Ramos (cell line): ENCODE measurements at regions not wholly inside any gene's neighbourhood (a gene's known extent, or its start where the extent isn't known, plus 50 kb on each side); places are given as distances from the start of the nearest gene placed in this dataset.
"Not testable (repeated sequence)": the region's sequence is repeated elsewhere in the genome, so short reads cannot be mapped to it uniquely, and the experiment has no call there.

Source experiments
- in situ Hi-C: fragments of 300-500 bp; cut with MboI; formaldehyde crosslinking; loops from one replicate; pipeline ENCODE4 v1.14.3; 2022; ENCODE audit warnings: low sequenced_read_pairs; ENCODE audit not compliant: unreplicated experiment

DNA sequence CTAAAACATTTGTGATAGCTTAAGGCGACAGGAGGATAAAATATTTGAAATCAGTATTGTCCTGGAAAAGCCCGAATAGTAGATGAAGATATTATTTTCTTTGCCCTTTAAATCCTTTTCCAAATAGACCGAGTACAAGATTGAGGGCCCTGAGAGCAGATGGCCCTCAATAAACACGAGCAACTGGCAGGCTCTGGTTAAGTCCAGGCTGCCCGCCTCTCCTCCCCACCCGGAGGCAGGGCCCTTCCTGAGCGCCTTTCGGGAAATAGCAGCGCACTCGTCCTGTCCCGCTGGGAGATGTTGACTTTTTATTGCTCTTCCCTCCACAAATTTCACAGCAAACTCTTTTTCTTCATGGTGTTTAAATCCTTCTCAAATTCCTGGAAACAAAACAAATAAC lies 50.8 kb upstream of the MAX start:
- in situ Hi-C loops = no loop called here

DNA sequence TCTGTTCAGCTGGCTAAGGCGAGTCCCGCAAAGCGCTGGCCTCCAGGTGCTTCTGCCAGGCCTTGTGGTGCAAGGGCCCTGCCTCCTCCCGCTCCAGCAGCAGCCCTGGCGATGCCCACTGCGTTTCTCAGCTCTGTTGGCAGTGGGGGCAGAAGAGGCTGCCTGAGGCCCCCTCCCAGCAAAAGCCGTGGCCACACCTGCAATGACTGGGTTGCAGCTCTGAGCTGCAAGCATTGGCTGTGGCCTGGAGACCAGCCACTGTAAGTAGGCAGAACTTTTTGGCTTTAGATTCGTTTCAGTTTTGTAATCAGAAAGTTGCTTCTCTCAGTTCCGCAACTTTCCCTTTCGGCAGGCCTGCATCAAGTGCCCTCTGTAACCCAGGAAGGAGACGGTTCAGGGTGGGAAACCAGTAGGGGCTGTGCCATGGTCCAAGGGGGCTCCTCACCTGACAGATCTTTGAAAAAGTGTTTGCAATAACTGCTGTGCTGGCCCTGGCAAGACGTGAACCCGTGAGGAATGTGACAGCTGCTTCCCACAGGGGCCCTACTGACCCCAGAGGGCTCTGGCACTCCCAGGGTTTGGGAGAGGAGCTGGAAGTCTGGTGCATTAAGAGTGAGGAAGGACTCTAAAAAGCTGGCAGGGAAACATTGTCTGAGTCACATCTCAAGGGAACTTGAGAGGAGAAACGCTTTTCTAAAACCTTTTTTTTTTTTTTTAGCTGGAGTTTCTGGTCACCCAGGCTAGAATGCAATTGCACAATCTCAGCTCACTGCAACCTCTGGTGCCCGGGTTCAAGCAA lies 54.5 kb upstream of the MAX start:
- in situ Hi-C loops = no loop called here

DNA sequence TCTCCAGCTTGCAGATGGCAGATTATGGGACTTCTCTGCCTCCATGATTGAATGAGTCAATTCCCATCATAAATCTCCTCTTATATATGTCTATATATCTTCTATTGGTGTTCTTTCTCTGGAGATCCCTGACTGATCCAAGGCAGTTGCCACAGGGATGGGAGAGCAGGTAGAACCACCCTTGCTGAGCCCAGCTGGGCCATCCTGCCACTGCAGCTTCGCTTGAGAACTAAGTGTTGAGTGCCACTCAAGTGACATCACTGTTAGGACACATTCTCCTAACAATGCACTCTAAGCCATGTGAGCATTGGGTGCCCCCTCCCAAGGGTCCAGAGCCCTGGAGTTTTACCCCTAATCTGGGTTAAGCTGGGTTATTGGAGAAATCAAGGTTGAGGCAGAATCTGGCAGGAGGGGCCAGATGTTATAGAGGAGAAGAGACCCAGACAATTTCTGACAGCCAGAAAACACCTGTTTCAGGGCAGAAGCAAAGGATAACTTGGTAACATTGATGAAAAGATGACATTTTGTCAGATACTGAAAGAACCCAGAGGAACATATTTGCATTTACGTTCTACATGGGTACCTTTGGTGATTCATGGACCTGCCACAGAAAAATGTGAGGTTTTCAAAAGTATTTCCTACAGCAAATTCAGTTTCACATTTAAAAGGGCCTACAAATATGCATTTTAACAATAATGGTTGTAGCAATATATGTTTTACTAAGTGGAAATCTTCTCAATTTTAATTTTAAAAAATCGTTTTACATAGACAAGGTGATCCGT lies 57.2 kb upstream of the MAX start:
- in situ Hi-C loops = loop anchor here (5.0 to 10.0 kb wide), 3 partner anchors 255 to 915 kb away; partner anchors contain the start of gene FUT8

DNA sequence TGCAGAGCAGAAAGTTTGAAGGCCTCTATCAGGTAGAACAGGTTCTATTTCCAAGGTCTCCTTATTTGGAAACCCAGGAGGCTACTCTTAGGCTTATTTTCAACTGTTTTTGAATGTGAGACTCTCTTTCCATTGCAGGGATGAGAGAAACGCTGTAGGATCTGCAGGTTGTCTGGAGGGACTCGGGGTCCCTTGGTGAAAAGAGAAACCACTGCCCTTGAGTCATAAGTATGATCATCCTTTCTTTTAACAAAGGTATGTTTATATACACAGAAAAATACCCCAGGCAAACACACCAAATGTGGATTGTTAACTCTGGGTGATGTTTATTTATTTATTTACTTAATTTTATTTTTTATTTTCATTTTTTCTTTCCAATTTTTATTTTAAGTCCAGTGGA lies 57.8 kb upstream of the MAX start:
- in situ Hi-C loops = loop anchor here (5.0 to 10.0 kb wide), 3 partner anchors 255 to 915 kb away; partner anchors contain the start of gene FUT8

DNA sequence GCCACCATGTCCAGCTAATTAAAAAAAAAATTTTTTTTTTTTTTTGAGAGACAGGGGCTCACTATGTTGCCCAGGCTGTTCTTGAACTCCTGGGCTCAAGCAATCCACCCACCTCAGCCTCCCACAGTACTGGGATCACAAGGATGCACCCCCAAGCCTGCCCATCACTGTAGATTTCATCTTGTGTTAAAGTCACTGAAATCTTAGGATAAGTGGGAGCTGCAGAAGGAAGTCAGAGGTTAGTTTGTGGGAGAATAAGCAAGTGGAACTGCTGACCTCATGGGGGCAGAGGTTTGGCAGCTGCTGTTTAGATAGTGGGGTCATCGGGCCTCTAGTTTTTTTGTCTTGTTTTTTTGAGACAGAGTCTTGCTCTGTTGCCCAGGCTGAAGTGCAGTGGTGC lies 59.7 kb upstream of the MAX start:
- in situ Hi-C loops = loop anchor here (5.0 to 10.0 kb wide), 3 partner anchors 253 to 913 kb away; partner anchors contain the start of gene FUT8

DNA sequence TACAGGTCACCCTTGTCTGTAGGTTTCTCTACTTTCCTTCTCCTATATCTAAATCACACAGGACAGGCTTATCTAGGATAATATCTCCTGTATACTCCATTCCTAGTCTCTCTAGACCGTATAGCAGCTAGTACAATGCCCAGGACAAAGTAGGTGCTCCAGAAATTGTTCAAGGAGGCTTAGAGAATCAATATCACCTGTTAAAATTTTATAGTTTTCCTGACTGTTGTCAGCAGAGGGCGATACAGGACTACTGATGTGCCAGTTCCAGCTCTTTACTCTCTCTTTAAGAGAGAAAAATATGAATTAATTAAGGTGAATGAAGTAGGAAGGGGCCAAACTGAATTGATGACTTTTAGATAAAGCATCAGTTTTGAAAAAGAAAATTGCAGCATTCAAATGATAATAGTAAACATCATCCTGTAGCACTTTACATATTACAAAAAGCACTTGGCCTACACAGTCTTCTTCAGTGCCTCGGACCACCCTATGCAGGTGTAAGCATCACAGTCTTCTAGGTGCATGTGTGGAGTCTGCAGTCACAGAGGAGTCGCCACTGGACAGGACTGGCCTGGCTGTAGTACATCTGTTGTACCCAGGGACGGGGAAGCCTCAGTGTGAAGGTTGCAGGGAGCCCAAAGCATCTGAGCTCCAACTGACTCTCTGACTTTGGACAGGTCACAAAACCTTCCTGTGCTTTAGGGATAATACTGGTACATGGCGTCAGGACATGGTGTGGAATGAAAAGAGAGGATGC lies 61.9 kb upstream of the MAX start:
- in situ Hi-C loops = loop anchor here (5.0 to 10.0 kb wide), 3 partner anchors 251 to 911 kb away; partner anchors contain the start of gene FUT8

DNA sequence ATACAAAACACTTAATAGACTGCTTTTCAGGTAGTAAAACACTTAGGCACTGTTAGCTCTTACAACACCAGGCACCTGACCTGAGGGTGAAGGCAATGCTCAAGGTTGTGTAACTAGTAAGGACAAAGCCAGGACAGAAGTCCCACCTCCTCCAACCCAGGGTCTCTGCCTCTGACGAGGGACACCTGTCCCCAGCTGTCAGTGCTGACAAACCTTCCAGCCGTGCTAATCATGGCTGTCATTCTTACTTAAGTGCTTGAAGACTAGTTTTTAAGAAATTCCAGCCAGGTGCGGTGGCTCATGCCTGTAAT lies 62.5 kb upstream of the MAX start:
- in situ Hi-C loops = loop anchor here (5.0 to 10.0 kb wide), 4 partner anchors 250 to 910 kb away; partner anchors contain the start of gene FUT8

DNA sequence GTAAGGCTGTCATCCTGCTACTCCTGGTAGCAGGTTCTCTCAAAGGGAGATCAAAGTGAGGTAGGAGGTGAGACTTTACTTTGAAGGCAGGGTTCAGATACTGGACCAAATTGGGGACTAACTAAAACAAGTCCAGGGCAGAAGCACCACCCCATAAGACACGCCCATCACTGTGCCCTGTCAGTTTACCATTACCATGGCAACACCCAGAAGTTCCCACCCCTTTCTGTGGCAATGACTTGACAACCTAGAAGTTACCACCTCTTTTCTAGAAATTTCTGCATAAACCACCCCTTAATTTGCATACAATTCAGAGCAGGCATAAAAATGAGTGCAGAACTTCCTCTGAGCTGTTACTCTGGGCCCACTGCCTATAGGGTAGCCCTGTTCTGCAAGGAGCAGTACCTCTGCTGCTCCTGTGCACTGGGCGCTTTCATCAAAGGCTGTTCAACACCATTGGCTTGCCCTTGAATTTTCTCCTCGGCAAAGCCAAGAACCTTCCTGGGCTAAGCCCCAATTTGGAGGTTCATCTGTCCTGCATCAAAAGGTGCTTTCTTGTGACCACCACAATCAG lies 64.8 kb upstream of the MAX start:
- in situ Hi-C loops = loop anchor here (5.0 to 10.0 kb wide), 3 partner anchors 248 to 908 kb away; partner anchors contain the start of gene FUT8

DNA sequence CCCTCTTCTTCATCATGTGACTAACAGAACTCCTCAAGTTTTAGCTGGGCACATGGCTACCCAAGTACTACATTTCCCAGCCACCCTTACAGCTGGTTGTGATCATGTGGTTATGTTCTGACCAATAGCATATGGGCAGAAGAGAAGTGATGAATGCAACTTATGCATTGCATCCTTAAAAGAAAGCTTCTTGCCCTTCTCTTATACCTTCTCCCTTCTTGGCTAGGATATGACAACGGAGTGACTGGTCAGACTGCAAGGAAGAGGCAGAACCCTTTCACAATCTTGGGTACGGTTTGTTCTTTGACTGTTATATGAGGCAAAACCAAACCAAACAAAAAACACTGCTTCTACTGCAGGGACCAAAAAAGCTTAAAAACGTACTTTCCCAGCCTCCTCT lies 66.5 kb upstream of the MAX start:
- in situ Hi-C loops = loop anchor here (5.0 to 10.0 kb wide), 3 partner anchors 246 to 906 kb away; partner anchors contain the start of gene FUT8

DNA sequence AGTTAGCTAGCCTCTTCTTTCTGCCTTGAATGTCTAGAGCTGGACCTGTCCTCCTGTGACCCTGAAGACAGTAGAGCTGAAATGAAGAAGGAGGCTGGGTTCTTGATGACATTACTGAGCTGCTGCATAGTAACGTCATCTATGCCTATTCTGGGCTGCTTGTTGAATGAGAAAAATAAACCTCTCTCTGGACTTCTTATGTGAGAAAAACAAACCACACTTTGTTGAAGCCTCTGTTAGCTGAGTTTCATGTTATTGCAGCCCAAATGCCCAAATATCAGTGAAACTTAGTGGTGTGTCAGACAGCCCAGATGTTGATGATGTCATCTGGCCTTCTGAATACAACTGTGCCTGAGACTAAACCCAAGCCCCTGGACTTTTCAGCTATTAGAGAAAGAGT lies 67.0 kb upstream of the MAX start:
- in situ Hi-C loops = loop anchor here (5.0 to 10.0 kb wide), 3 partner anchors 245 to 905 kb away; partner anchors contain the start of gene FUT8

DNA sequence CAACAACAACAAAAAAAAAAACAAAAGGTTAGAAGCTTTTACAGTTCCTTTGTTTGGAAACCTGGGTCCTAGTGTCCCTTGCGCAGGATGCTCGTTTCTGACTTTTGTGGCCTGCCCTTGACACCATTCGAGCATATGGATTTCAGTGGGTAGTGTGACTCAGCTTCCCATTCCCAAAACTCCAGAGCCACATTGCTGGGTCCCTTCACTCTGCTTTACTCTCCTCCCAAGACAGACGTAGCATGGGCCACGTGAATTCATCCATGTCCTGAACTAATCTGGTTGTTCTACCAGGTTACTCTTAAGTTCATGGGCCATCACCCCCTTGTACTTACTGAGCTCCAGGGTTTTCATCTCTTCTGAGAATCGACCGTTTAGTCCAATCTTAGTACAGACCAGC lies 68.0 kb upstream of the MAX start:
- in situ Hi-C loops = no loop called here

DNA sequence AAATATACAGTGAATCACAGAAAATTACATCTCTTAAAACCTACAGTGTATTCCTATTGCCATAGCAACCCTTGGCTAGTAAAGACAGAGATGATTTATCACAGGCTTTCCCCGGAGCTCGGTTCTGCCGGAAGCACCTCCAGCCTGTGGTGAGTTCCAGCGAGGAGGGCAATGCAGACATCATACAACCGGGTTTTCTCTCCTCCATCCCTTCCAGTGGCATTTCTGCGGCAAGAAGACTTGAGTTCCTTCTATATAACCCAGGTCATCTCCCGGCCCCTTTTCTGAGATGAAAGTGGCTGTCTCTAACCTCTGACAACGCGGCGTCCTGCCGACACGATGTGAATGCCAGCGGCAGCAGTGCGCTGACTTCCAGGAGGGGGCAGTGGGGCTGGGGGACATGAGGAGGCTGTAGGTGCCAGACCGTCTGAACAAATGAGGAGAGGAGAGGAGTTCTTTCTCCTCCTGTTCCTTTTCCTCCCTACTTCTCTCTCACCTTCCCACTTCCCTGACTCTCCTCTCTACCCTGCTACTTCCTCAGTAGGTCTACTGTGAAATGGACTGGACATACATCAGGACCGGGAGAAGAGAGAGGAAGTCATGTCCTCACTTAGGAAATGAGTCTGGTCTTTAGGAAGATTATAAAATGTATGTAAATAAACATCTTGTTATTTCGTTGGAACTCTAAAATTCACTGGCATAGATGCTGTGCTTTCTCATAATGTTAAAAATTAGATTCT lies 68.6 kb upstream of the MAX start:
- in situ Hi-C loops = no loop called here

DNA sequence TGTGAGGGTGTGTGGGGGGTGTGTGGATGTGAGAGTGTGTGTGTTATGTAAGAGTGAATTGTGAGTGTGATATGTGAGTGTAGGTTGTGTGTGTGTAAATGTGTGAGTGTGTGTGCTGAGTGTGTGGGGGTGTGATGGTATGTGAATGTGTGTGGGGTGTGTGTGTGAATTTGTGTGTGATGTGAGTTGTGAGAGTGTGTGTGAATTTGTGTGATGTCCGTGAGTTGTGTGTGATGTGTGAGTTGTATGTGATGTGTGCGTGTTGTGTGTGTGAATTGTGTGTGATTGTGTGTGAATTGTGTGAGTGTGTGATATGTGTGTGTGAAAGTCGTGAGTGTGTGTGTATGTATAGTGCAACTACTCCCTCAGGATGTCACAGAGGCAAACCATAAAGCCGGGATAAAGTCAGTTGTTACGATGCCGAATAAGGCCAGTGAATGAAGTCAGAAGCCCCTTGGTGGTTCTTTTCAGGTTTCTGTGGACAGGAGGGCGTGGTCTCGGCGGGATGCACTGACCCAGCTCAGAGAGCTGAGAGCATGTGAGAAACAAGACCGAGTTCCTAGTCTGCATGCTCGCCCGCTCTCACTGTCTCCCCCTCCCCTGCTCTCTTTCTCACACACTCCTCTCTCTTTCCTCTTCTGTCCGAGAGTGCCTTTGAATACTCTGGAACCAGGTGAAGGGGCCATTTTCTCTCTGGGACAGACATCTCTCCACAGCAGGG lies 71.8 kb upstream of the MAX start:
- in situ Hi-C loops = no loop called here

DNA sequence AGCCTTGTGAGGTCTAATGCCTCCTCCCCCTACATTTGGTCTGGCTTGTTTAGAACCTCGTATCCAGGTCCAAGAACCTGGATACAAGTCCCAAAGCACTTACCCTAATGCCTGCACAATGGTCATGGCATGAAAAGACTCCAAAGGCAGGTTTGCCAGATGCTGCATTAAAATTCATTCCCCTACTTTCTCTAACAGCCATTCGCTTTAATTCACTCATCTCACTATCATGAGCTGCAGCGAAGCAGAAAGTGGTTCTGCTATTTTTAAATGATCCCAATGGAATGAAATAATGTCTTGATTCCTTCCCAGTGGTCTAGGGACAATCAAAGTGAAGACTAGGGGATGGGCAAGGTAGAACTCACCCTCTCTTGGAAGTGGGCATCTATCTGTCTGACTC lies 72.5 kb upstream of the MAX start:
- in situ Hi-C loops = no loop called here

DNA sequence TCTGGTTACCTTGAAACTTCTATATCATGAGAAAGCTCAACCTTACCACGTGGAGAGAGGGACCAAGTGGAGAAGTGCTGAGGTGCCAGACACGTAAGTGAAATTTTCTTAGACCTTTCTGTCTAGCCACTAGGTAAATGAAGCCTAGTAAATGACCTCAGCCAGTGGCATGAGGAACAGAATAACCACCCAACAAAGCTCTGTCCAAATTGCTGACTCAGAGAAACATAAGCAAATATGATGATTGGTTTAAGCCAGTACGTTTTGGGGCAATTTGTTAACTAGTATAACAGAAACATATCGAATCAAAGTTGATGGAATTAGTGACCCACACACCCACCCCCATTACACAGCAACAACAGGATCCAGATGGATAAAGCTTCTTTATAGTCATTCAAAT lies 75.2 kb upstream of the MAX start:
- in situ Hi-C loops = no loop called here

DNA sequence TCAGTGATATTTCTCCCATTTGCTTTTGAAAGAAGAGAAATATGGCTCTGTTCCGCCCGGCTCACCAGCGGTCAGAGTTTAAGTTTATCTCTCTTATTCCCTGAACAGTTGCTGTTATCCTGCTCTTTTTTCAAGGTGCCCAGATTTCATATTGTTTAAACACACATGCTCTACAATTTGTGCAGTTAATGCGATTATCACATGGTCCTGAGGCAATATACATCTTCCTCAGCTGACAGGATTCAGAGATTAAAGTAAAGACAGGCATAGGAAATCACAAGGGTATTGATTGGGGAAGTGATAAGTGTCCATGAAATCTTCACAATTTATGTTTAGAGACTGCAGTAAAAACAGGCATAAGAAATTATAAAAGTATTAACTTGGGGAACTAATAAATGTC lies 76.9 kb upstream of the MAX start:
- in situ Hi-C loops = not testable (repeated sequence)

DNA sequence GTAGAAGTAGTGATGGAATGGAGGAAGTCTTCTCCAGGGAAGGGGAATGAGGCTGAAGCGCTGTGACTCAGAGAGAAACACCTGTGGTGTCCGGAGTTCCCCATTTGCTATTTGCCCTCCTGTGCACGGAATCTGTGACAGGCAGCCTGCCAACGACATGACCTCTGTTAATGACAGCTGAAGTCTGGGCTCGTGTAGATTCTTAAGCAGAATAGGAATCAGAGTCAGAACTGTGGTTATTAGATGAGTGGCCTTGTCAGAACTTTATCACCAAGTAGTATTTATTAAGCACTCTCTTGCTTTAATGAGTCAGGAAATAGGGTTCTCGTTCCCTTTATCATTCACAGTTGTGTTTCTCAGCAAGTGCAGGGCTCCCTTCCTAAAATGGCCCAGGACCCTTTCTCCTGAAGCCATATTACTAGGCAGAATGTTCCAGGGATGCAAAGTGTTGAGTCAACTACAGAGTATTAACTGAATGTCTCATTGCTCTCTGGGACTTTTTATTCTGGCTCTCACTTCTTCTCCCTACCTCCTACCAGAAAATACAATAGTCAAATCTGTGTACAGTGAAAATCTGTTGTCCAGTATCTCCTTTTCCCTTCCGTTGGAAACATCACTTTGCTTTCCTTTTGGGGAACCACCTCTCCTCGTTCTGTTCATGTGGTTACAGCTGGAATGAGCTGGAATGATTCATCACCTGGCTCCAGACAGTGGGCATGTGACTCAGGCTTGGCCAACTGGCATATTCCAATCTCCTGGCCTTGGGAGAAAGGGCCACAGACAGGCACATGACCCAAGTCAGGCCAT lies 77.8 kb upstream of the MAX start:
- in situ Hi-C loops = no loop called here

DNA sequence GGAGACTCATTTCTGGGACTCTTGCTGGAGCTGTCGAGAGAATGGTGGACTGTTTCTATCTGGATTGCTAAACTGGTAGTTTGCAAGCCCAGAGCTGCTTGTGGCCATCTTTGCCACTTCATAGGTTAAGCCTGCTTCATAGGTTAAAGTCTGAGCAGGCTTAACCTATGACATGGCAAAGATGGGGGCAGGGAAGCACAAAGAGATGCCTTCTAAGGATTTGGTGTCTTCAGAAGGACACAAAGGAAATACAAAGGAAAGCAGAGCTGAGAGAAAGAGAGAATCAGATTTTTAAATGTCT lies 78.4 kb upstream of the MAX start:
- in situ Hi-C loops = no loop called here
